ENCODE measurements at regions not wholly inside any gene's neighbourhood (a gene's known extent, or its start where the extent isn't known, plus 50 kb on each side); places are given as distances from the start of the nearest gene placed in this dataset.

- Mint-ChIP-seq H3K27me3 (ENCODE audit: low read depth) (peaks cover 14% of the 10 kb centered on the region), H3K36me3 (no peaks in the 10 kb centered on the region), H3K27ac (no peak overlapping the region), H3K9me3 (no peaks in the 10 kb centered on the region), H3K4me3 (no peak overlapping the region), H3K4me1 (no peaks in the 10 kb centered on the region)
- TF ChIP-seq, protein P1, sequence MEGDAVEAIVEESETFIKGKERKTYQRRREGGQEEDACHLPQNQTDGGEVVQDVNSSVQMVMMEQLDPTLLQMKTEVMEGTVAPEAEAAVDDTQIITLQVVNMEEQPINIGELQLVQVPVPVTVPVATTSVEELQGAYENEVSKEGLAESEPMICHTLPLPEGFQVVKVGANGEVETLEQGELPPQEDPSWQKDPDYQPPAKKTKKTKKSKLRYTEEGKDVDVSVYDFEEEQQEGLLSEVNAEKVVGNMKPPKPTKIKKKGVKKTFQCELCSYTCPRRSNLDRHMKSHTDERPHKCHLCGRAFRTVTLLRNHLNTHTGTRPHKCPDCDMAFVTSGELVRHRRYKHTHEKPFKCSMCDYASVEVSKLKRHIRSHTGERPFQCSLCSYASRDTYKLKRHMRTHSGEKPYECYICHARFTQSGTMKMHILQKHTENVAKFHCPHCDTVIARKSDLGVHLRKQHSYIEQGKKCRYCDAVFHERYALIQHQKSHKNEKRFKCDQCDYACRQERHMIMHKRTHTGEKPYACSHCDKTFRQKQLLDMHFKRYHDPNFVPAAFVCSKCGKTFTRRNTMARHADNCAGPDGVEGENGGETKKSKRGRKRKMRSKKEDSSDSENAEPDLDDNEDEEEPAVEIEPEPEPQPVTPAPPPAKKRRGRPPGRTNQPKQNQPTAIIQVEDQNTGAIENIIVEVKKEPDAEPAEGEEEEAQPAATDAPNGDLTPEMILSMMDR (IDR thresholded peaks at IDR 0.05; ENCODE audit: unreplicated experiment), result no peak
- no peak for DNase-seq (ENCODE audit: low spot score in 2 of 2, unreplicated experiment in 2 of 2)
These were observed 640.2 kb upstream of the POU3F3 start for GRCh38 chr2:104213758-104214157.

DNA sequence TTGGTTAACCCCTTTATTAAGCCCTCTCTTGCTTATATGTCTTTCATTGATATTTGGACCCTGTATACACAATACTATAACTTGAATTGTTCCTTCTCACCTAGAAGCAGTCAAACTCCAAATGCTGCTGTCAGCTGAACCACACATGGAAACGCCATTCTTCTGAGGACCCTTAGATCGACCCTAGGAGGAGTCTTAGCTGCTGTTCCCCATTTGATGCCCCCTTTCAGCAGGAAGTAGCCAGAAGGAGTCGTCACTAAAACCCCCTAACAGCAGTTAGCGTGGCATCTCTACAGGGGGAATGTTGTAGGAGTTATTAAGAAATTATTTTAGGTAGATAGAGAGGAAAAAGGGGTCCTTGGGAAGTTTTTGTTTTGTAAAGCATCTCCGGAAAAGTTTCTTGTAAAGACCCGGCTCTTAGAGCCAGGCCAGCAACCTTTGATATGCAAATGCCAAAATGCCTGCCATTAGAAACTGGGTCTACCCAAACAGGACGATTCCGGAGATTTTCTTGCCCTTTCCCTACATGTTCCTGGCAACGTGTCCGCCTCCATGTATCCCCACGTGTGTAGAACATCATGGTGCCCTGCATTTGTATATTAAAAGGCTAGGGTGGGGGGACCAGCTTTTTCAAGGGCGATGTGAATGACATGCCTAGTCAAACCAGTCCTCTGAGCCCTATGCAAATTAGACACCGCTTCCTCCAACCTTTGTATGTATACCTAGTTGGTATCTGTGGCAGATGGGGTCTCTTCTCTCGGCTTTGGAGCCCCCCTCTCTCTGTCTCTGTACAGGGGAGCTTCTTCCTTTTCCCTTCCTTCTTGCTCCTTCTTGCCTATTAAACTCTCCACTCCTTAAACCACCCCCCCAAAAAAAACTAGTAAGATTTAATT, 638.4 kb upstream of the POU3F3 start:
- no peak for DNase-seq (ENCODE audit: low spot score in 2 of 2, unreplicated experiment in 2 of 2)
- no peaks in the 10 kb centered on the region for H3K9me3 Mint-ChIP-seq
- no peak overlapping the region for H3K4me3 Mint-ChIP-seq
- TF ChIP-seq, protein P1 (IDR thresholded peaks at IDR 0.05; ENCODE audit: unreplicated experiment), result no peak
- H3K27me3 Mint-ChIP-seq (ENCODE audit: low read depth), result peaks cover 14% of the 10 kb centered on the region
- H3K4me1 Mint-ChIP-seq, result no peaks in the 10 kb centered on the region
- no peaks in the 10 kb centered on the region for H3K36me3 Mint-ChIP-seq
- no peak overlapping the region for H3K27ac Mint-ChIP-seq

- Mint-ChIP-seq H3K4me3 (no peak overlapping the region), H3K36me3 (no peaks in the 10 kb centered on the region), H3K9me3 (no peaks in the 10 kb centered on the region), H3K27me3 (ENCODE audit: low read depth) (peaks cover 2% of the 10 kb centered on the region), H3K27ac (no peak overlapping the region), H3K4me1 (no peaks in the 10 kb centered on the region)
- DNase-seq (ENCODE audit: low spot score in 2 of 2, unreplicated experiment in 2 of 2), result no peak
- TF ChIP-seq, protein P1 (IDR thresholded peaks at IDR 0.05; ENCODE audit: unreplicated experiment), result no peak
These were observed 620.3 kb upstream of the POU3F3 start for GRCh38 chr2:104233591-104233990.

- Mint-ChIP-seq H3K9me3 (peaks cover 17% of the 10 kb centered on the region), H3K4me3 (no peak overlapping the region), H3K27me3 (ENCODE audit: low read depth) (peaks cover 2% of the 10 kb centered on the region), H3K4me1 (no peaks in the 10 kb centered on the region), H3K27ac (no peak overlapping the region), H3K36me3 (no peaks in the 10 kb centered on the region)
- no peak for DNase-seq (ENCODE audit: low spot score in 2 of 2, unreplicated experiment in 2 of 2)
- TF ChIP-seq, protein P1 (IDR thresholded peaks at IDR 0.05; ENCODE audit: unreplicated experiment), result no peak
These were observed 617.4 kb upstream of the POU3F3 start for GRCh38 chr2:104236491-104236890.

DNA sequence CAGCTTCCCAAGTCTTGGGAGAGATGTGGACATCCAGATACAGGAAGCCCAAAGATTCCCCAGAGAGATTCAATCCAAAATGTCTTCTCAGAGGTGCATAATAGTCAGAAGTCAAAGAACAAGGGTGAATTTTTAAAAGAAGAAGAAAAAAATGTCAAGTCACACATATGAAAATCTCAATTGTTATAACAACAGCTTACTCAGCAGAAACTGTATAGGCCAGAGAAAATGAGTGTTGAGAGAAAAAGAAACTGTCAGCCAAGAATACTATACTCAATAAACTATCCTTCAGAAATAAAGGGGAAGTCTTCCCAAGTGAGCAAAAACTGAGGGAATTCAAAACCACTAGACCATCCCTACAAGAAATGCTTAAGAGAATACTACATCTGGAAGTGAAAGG, 612.9 kb upstream of the POU3F3 start:
- no peak overlapping the region for H3K27ac Mint-ChIP-seq
- H3K27me3 Mint-ChIP-seq (ENCODE audit: low read depth), result no peaks in the 10 kb centered on the region
- no peak for DNase-seq (ENCODE audit: low spot score in 2 of 2, unreplicated experiment in 2 of 2)
- no peaks in the 10 kb centered on the region for H3K4me1 Mint-ChIP-seq
- H3K36me3 Mint-ChIP-seq, result no peaks in the 10 kb centered on the region
- H3K4me3 Mint-ChIP-seq, result no peak overlapping the region
- TF ChIP-seq, protein P1 (IDR thresholded peaks at IDR 0.05; ENCODE audit: unreplicated experiment), result no peak
- peaks cover 48% of the 10 kb centered on the region for H3K9me3 Mint-ChIP-seq
